Keratinocyte (primary cell): ENCODE measurements at regions not wholly inside any gene's neighbourhood (a gene's known extent, or its start where the extent isn't known, plus 50 kb on each side); places are given as distances from the start of the nearest gene placed in this dataset.

Experiments
- DNase-seq: peaks from one replicate; pipeline ENCODE4 v3.0.0-alpha.2; 2011; ENCODE audit warnings: low read depth, missing footprints, low spot score
- FAIRE-seq: peaks from 2 replicates; lab custom pipeline; 2011; peaks lifted over from hg19 to GRCh38; lab: Jason Lieb, UNC
- H2AFZ ChIP-seq: 2 replicates; pipeline ENCODE4 v1.6.0; 2012; ENCODE audit warnings: low read length, control low read depth, inconsistent platforms; ENCODE audit not compliant: control insufficient read depth
- H3K27ac ChIP-seq: 2 replicates; pipeline ENCODE4 v1.5.1; 2011; ENCODE audit warnings: low read length; ENCODE audit not compliant: control insufficient read depth, insufficient read depth
- H3K27me3 ChIP-seq: 3 replicates; pipeline ENCODE4 v1.6.0; 2011; ENCODE audit warnings: low read length; ENCODE audit not compliant: control insufficient read depth, insufficient read depth; ENCODE audit errors: extremely low read depth
- H3K36me3 ChIP-seq, 2 experiments: 2 replicates in 1 of 2; 3 replicates in 1 of 2; pipeline ENCODE4 v1.5.1; 2011; ENCODE audit warnings: low read length in 2 of 2, mild to moderate bottlenecking in 1 of 2; ENCODE audit not compliant: control insufficient read depth in 2 of 2, insufficient read depth in 2 of 2; ENCODE audit errors: extremely low read depth in 1 of 2
- H3K4me1 ChIP-seq: 3 replicates; pipeline ENCODE4 v1.5.1; 2011; ENCODE audit warnings: low read length; ENCODE audit not compliant: control insufficient read depth, insufficient read depth; ENCODE audit errors: extremely low read depth
- H3K4me2 ChIP-seq: 3 replicates; pipeline ENCODE4 v1.6.0; 2011; ENCODE audit warnings: low read depth, low read length; ENCODE audit not compliant: control insufficient read depth, insufficient read depth; ENCODE audit errors: extremely low read depth
- H3K4me3 ChIP-seq, 3 experiments: fragments of 200-600 bp in 1 of 3; sonication (generic) in 1 of 3; 2 replicates in 2 of 3; 3 replicates in 1 of 3; pipeline ENCODE4 v1.5.1; 2011 to 2016; ENCODE audit warnings: low read length in 3 of 3, mild to moderate bottlenecking in 3 of 3, control low read depth in 2 of 3, inconsistent platforms in 1 of 3, low read depth in 1 of 3, mixed read lengths in 1 of 3, mixed run types in 1 of 3, moderate library complexity in 1 of 3; ENCODE audit not compliant: control insufficient read depth in 2 of 3, insufficient read depth in 2 of 3; ENCODE audit errors: extremely low read depth in 1 of 3
- H3K79me2 ChIP-seq: 2 replicates; pipeline ENCODE4 v1.6.0; 2012; ENCODE audit warnings: low read length; ENCODE audit not compliant: control insufficient read depth, insufficient read depth
- H3K9ac ChIP-seq: 3 replicates; pipeline ENCODE4 v1.6.0; 2011; ENCODE audit warnings: low read length; ENCODE audit not compliant: control insufficient read depth, insufficient read depth; ENCODE audit errors: extremely low read depth
- H3K9me1 ChIP-seq: 3 replicates; pipeline ENCODE4 v1.6.0; 2011; ENCODE audit warnings: low read length; ENCODE audit not compliant: control insufficient read depth, insufficient read depth; ENCODE audit errors: extremely low read depth
- H3K9me3 ChIP-seq: 2 replicates; pipeline ENCODE4 v1.5.1; 2012; ENCODE audit warnings: low read depth, low read length; ENCODE audit not compliant: control insufficient read depth
- H4K20me1 ChIP-seq: 3 replicates; pipeline ENCODE4 v1.6.0; 2011; ENCODE audit warnings: low read length; ENCODE audit not compliant: control insufficient read depth, insufficient read depth; ENCODE audit errors: extremely low read depth
- CTCF ChIP-seq, 3 experiments: IDR thresholded peaks in 1 of 3; conservative IDR thresholded peaks in 1 of 3; optimal IDR thresholded peaks in 1 of 3; 2 replicates in 2 of 3; 3 replicates in 1 of 3; pipeline versions ENCODE3 to v1.5.1; 2011; ENCODE audit warnings: low read length in 3 of 3, mild to moderate bottlenecking in 3 of 3, moderate library complexity in 2 of 3, control low read depth in 1 of 3, inconsistent platforms in 1 of 3; ENCODE audit not compliant: insufficient read depth in 2 of 3; ENCODE audit errors: extremely low read depth in 1 of 3
- EZH2 ChIP-seq: IDR thresholded peaks from one replicate; pipeline ENCODE4 v1.6.1; 2012; ENCODE audit warnings: inconsistent platforms, mild to moderate bottlenecking, low read length, moderate library complexity
- dilution Hi-C: fragments of 300-500 bp; cut with MboI; formaldehyde crosslinking; loops from one replicate; pipeline ENCODE4 v1.7.0; 2020; ENCODE audit warnings: low sequenced_read_pairs; ENCODE audit not compliant: extremely low pct_ligation_motif_present

- H2AFZ ChIP-seq: no peak overlapping the region
Measured at GRCh38 chr6:126614642-126615504, 275.0 kb downstream of the CENPW start.

GRCh38 chr6:126616866-126617265 lies 277.0 kb downstream of the CENPW start:
- no peak overlapping the region for H2AFZ ChIP-seq
- no peaks in the 10 kb centered on the region for H3K9me3 ChIP-seq
- no peaks in the 10 kb centered on the region for H3K27me3 ChIP-seq
- no peaks in the 10 kb centered on the region for H3K36me3 ChIP-seq
- H3K4me1 ChIP-seq: no peaks in the 10 kb centered on the region
- no peak overlapping the region for H3K4me3 ChIP-seq
- H3K79me2 ChIP-seq: no peaks in the 10 kb centered on the region
- H3K9me1 ChIP-seq: no peaks in the 10 kb centered on the region
- dilution Hi-C loops: no loop called here
- FAIRE-seq: no peak
- no peak overlapping the region for H3K27ac ChIP-seq
- TF ChIP-seq EZH2: no peak
- TF ChIP-seq CTCF (optimal IDR thresholded peaks at IDR 0.05 in 1 of 3, IDR thresholded peaks at IDR 0.05 in 1 of 3, conservative IDR thresholded peaks at IDR 0.05 in 1 of 3; ENCODE audit: extremely low read depth in 1 of 3, insufficient read depth in 2 of 3, low read length in 3 of 3): no peak
- no peaks in the 10 kb centered on the region for H4K20me1 ChIP-seq
- no peak overlapping the region for H3K4me2 ChIP-seq
- DNase-seq: no peak
- H3K9ac ChIP-seq: no peak overlapping the region

More at GRCh38 chr6:126614642-126615504, 275.0 kb downstream of the CENPW start:
- TF ChIP-seq EZH2: no peak
- no peak for TF ChIP-seq CTCF (optimal IDR thresholded peaks at IDR 0.05 in 1 of 3, IDR thresholded peaks at IDR 0.05 in 1 of 3, conservative IDR thresholded peaks at IDR 0.05 in 1 of 3; ENCODE audit: extremely low read depth in 1 of 3, insufficient read depth in 2 of 3, low read length in 3 of 3)
- dilution Hi-C loops: no loop called here
- H3K4me1 ChIP-seq: no peaks in the 10 kb centered on the region
- no peak overlapping the region for H3K4me3 ChIP-seq
- H3K9me1 ChIP-seq: no peaks in the 10 kb centered on the region
- no peak overlapping the region for H3K4me2 ChIP-seq
- H3K9ac ChIP-seq: no peak overlapping the region
- H4K20me1 ChIP-seq: no peaks in the 10 kb centered on the region
- H3K79me2 ChIP-seq: no peaks in the 10 kb centered on the region
- H3K27ac ChIP-seq: no peak overlapping the region
- no peaks in the 10 kb centered on the region for H3K9me3 ChIP-seq
- no peaks in the 10 kb centered on the region for H3K36me3 ChIP-seq
- no peaks in the 10 kb centered on the region for H3K27me3 ChIP-seq
- DNase-seq: no peak
- FAIRE-seq: no peak
